MV-4-11 (cell line): ENCODE measurements at regions not wholly inside any gene's neighbourhood (a gene's known extent, or its start where the extent isn't known, plus 50 kb on each side); places are given as distances from the start of the nearest gene placed in this dataset.
A peak's percentile ranks its signal among the peaks of the same experiment; 100 is the strongest.

Experiments
- DNase-seq: peaks from one replicate; lab custom pipeline; 2025; lab: John Stamatoyannopoulos, UW

GRCh38 chr1:173400387-173400995 lies 76.6 kb upstream of the PRDX6 start:
- no peak for DNase-seq

GRCh38 chr1:173403996-173404395 lies 73.1 kb upstream of the PRDX6 start:
- DNase-seq, result no peak

- DNase-seq, result no peak
These were observed 71.9 kb upstream of the PRDX6 start for GRCh38 chr1:173405281-173405680.

GRCh38 chr1:173405834-173406233 lies 71.3 kb upstream of the PRDX6 start:
- DNase-seq, result no peak

GRCh38 chr1:173406783-173407230 lies 70.3 kb upstream of the PRDX6 start:
- DNase-seq, result no peak

- DNase-seq, result no peak
These were observed 69.3 kb upstream of the PRDX6 start for GRCh38 chr1:173407846-173408245.

- DNase-seq, result no peak
These were observed 68.2 kb upstream of the PRDX6 start for GRCh38 chr1:173408886-173409285.

- peak; percentile 94 for DNase-seq
These were observed 67.5 kb upstream of the PRDX6 start for GRCh38 chr1:173409613-173410012.

GRCh38 chr1:173410133-173410793 lies 66.9 kb upstream of the PRDX6 start:
- DNase-seq, result peak; percentile 21

- no peak for DNase-seq
These were observed 66.3 kb upstream of the PRDX6 start for GRCh38 chr1:173410794-173411236.

- DNase-seq, result peak; percentile 52
These were observed 65.0 kb upstream of the PRDX6 start for GRCh38 chr1:173411835-173412742.

GRCh38 chr1:173413271-173413707 lies 63.8 kb upstream of the PRDX6 start:
- no peak for DNase-seq

GRCh38 chr1:173414136-173414535 lies 63.0 kb upstream of the PRDX6 start:
- peak; percentile 66 for DNase-seq

- DNase-seq, result no peak
These were observed 62.5 kb upstream of the PRDX6 start for GRCh38 chr1:173414539-173415226.

GRCh38 chr1:173415490-173415889 lies 61.6 kb upstream of the PRDX6 start:
- DNase-seq, result no peak

- DNase-seq, result no peak
These were observed 61.2 kb upstream of the PRDX6 start for GRCh38 chr1:173415905-173416450.

GRCh38 chr1:173417563-173417962 lies 59.6 kb upstream of the PRDX6 start:
- DNase-seq, result no peak

- no peak for DNase-seq
These were observed 58.8 kb upstream of the PRDX6 start for GRCh38 chr1:173418107-173418985.

GRCh38 chr1:173420330-173420806 lies 56.8 kb upstream of the PRDX6 start:
- peak; percentile 68 for DNase-seq

- DNase-seq, result no peak
These were observed 55.8 kb upstream of the PRDX6 start for GRCh38 chr1:173421286-173421685.

- no peak for DNase-seq
These were observed 55.3 kb upstream of the PRDX6 start for GRCh38 chr1:173421789-173422188.
